KG1 (cell line): ENCODE measurements at regions not wholly inside any gene's neighbourhood (a gene's known extent, or its start where the extent isn't known, plus 50 kb on each side); places are given as distances from the start of the nearest gene placed in this dataset.
"Not testable (repeated sequence)": the region's sequence is repeated elsewhere in the genome, so short reads cannot be mapped to it uniquely, and the experiment has no call there.

Source experiments
- DNase-seq: peaks from one replicate; lab custom pipeline; 2025; lab: John Stamatoyannopoulos, UW

- no peak for DNase-seq
Measured at GRCh38 chr2:2588777-2589176, 257.7 kb upstream of the MYT1L start.

GRCh38 chr2:2587354-2587753 is 256.3 kb upstream of the MYT1L start:
- DNase-seq, result no peak

GRCh38 chr2:2586931-2587330 is 255.9 kb upstream of the MYT1L start:
- no peak for DNase-seq

- DNase-seq, result no peak
Measured at GRCh38 chr2:2586068-2586776, 255.1 kb upstream of the MYT1L start.

GRCh38 chr2:2582998-2583545 is 252.0 kb upstream of the MYT1L start:
- DNase-seq, result no peak

GRCh38 chr2:2581331-2582159 is 250.5 kb upstream of the MYT1L start:
- DNase-seq, result no peak

- not testable (repeated sequence) for DNase-seq
Measured at GRCh38 chr2:2580841-2581240, 249.8 kb upstream of the MYT1L start.

- no peak for DNase-seq
Measured at GRCh38 chr2:2580341-2580740, 249.3 kb upstream of the MYT1L start.

GRCh38 chr2:2579814-2580213 is 248.7 kb upstream of the MYT1L start:
- DNase-seq, result no peak

- DNase-seq, result no peak
Measured at GRCh38 chr2:2577407-2577831, 246.3 kb upstream of the MYT1L start.

GRCh38 chr2:2575870-2576386 is 244.9 kb upstream of the MYT1L start:
- DNase-seq, result no peak

- no peak for DNase-seq
Measured at GRCh38 chr2:2575181-2575577, 244.1 kb upstream of the MYT1L start.

- no peak for DNase-seq
Measured at GRCh38 chr2:2574401-2575180, 243.5 kb upstream of the MYT1L start.

- DNase-seq, result no peak
Measured at GRCh38 chr2:2573658-2574293, 242.7 kb upstream of the MYT1L start.

GRCh38 chr2:2573205-2573604 is 242.1 kb upstream of the MYT1L start:
- no peak for DNase-seq

- DNase-seq, result no peak
Measured at GRCh38 chr2:2572393-2573204, 241.5 kb upstream of the MYT1L start.

GRCh38 chr2:2571301-2572150 is 240.5 kb upstream of the MYT1L start:
- no peak for DNase-seq

- DNase-seq, result no peak
Measured at GRCh38 chr2:2570871-2571270, 239.8 kb upstream of the MYT1L start.

- no peak for DNase-seq
Measured at GRCh38 chr2:2570360-2570759, 239.3 kb upstream of the MYT1L start.

GRCh38 chr2:2569836-2570235 is 238.8 kb upstream of the MYT1L start:
- DNase-seq, result no peak
